D341Med (cell line): ENCODE measurements at regions not wholly inside any gene's neighbourhood (a gene's known extent, or its start where the extent isn't known, plus 50 kb on each side); places are given as distances from the start of the nearest gene placed in this dataset.

ENCODE experiments used
- DNase-seq: peaks from one replicate; pipeline ENCODE4 v3.0.0; 2012; ENCODE audit warnings: low spot score

DNA sequence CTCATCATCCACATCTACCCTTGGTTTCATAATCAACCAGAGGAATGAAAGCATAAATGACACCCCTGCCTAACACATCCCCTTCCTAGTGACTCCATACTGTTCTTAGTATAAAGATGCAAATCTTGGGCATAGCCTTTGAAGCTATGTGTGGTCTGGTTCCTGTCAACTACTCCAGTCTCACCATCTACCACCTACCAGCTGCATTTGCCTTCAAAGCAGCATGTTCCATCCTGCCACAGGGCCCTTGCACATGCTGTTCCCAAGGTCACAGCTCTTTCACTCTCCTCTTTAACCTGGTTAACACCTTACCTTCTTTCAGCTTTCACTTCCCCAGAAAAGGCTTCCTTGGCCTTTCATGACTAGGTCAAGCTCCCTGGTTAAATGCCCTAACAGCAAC lies 62.3 kb upstream of the ARHGEF3 start:
- no peak for DNase-seq

DNA sequence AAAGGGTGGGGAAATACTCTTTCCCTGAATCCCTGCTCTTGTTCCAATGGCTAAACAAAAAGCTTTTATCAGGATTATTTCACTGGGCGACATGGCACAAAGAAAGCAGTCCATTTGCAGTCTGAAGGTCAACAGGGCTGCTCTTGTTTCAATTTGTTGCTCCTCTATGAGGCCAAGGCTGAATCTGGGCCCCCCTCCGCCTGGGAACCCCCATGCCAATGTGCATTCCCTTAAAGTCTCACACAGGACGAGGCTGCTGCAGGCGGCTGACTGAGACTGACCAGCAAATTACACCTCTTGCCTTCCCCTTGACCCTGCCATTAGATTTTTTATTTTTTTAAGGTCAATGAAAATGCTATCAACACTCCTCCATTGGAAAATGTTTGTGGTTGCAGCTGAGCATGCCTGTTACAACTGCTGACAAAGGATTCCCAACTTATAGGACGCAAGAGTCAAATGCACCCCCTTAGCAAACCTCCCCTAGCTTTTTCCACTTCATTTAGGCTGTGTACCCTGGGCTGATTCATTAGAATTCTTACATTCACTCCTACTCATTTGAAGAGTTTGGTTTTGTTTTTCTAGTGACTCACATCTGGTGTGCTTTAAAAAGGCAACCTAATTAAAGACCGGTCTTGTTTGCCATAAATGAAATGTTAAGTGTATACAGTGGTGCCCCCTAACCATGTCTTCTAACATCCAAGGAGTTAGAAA lies 60.8 kb upstream of the ARHGEF3 start:
- no peak for DNase-seq

GRCh38 chr3:56861511-56861910 lies 59.8 kb upstream of the ARHGEF3 start:
- no peak for DNase-seq

- no peak for DNase-seq
These were observed 59.2 kb upstream of the ARHGEF3 start for GRCh38 chr3:56860939-56861338.

GRCh38 chr3:56860351-56860750 lies 58.6 kb upstream of the ARHGEF3 start:
- DNase-seq: no peak

GRCh38 chr3:56858331-56858730 lies 56.6 kb upstream of the ARHGEF3 start:
- peak; percentile 38 for DNase-seq

GRCh38 chr3:56857178-56857577 lies 55.4 kb upstream of the ARHGEF3 start:
- no peak for DNase-seq

- no peak for DNase-seq
These were observed 55.0 kb upstream of the ARHGEF3 start for GRCh38 chr3:56856752-56857151.

- peak; percentile 64 for DNase-seq
These were observed 54.2 kb upstream of the ARHGEF3 start for GRCh38 chr3:56855856-56856512.

GRCh38 chr3:56854856-56855611 lies 53.3 kb upstream of the ARHGEF3 start:
- DNase-seq: no peak

- DNase-seq: no peak
These were observed 50.5 kb upstream of the ARHGEF3 start for GRCh38 chr3:56851966-56852884.
